ENCODE measurements at regions not wholly inside any gene's neighbourhood (a gene's known extent, or its start where the extent isn't known, plus 50 kb on each side); places are given as distances from the start of the nearest gene placed in this dataset.
"Not testable (repeated sequence)": the region's sequence is repeated elsewhere in the genome, so short reads cannot be mapped to it uniquely, and the experiment has no call there.

GRCh38 chr5:36555035-36555434 lies 51.4 kb upstream of the SLC1A3 start:
- TF ChIP-seq CTCF (IDR thresholded peaks at IDR 0.05); JUN (CRISPR knock-in tag; IDR thresholded peaks at IDR 0.05); MXD4 (CRISPR knock-in tag; IDR thresholded peaks at IDR 0.05; ENCODE audit: borderline replicate concordance): not testable (repeated sequence)
- TF ChIP-seq, protein P1, sequence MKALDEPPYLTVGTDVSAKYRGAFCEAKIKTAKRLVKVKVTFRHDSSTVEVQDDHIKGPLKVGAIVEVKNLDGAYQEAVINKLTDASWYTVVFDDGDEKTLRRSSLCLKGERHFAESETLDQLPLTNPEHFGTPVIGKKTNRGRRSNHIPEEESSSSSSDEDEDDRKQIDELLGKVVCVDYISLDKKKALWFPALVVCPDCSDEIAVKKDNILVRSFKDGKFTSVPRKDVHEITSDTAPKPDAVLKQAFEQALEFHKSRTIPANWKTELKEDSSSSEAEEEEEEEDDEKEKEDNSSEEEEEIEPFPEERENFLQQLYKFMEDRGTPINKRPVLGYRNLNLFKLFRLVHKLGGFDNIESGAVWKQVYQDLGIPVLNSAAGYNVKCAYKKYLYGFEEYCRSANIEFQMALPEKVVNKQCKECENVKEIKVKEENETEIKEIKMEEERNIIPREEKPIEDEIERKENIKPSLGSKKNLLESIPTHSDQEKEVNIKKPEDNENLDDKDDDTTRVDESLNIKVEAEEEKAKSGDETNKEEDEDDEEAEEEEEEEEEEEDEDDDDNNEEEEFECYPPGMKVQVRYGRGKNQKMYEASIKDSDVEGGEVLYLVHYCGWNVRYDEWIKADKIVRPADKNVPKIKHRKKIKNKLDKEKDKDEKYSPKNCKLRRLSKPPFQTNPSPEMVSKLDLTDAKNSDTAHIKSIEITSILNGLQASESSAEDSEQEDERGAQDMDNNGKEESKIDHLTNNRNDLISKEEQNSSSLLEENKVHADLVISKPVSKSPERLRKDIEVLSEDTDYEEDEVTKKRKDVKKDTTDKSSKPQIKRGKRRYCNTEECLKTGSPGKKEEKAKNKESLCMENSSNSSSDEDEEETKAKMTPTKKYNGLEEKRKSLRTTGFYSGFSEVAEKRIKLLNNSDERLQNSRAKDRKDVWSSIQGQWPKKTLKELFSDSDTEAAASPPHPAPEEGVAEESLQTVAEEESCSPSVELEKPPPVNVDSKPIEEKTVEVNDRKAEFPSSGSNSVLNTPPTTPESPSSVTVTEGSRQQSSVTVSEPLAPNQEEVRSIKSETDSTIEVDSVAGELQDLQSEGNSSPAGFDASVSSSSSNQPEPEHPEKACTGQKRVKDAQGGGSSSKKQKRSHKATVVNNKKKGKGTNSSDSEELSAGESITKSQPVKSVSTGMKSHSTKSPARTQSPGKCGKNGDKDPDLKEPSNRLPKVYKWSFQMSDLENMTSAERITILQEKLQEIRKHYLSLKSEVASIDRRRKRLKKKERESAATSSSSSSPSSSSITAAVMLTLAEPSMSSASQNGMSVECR (CRISPR knock-in tag; IDR thresholded peaks at IDR 0.05; ENCODE audit: borderline replicate concordance) = not testable (repeated sequence)
